IMR-90 (cell line): ENCODE measurements at regions not wholly inside any gene's neighbourhood (a gene's known extent, or its start where the extent isn't known, plus 50 kb on each side); places are given as distances from the start of the nearest gene placed in this dataset.
A peak's percentile ranks its signal among the peaks of the same experiment; 100 is the strongest.

ENCODE experiments used
- ATAC-seq: fragments of 200-7000 bp; cut with Tn5 transposase; 2 replicates; pipeline ENCODE4 v1.9.1; 2020; ENCODE audit warnings: low read depth, mild to moderate bottlenecking, moderate library complexity
- BruUV-seq: library from RNA; stranded (reverse); fragments of 400-500 nt; replicated peaks from 2 replicates; lab custom pipeline; 2021; lab: Mats Ljungman, UMichigan
- CTCF ChIA-PET: fragments of 300-600 bp; formaldehyde crosslinking; extraction: SDS; loops from one replicate; lab custom pipeline; 2021; ENCODE audit warnings: antibody characterized with exemption; lab: Yijun Ruan, JAX
- POLR2A ChIA-PET: fragments of 300-600 bp; sonication (Branson Sonifier 250); formaldehyde crosslinking; loops from one replicate; lab custom pipeline; 2022; ENCODE audit warnings: antibody characterized with exemption; ENCODE audit not compliant: unreplicated experiment; lab: Charles Lee
- DNase-seq: peaks from one replicate; pipeline ENCODE4 v3.0.0; 2013
- H2AFZ ChIP-seq: replicated peaks from 2 replicates; pipeline ENCODE3; 2013; ENCODE audit warnings: low read length, mild to moderate bottlenecking; ENCODE audit not compliant: poor library complexity
- H2AK5ac ChIP-seq: 2 replicates; pipeline ENCODE4 v1.6.1; 2013; ENCODE audit warnings: low read depth, low read length, inconsistent platforms
- H2AK9ac ChIP-seq: replicated peaks from 2 replicates; pipeline ENCODE3; 2013; ENCODE audit warnings: mild to moderate bottlenecking, low read depth, low read length, moderate library complexity; ENCODE audit not compliant: poor library complexity
- H2BK120ac ChIP-seq: 2 replicates; pipeline ENCODE4 v1.6.1; 2013; ENCODE audit warnings: low read depth, low read length, inconsistent platforms
- H2BK15ac ChIP-seq: 3 replicates; pipeline ENCODE4 v1.6.1; 2013; ENCODE audit warnings: low read depth, low read length, inconsistent platforms
- H2BK20ac ChIP-seq: 2 replicates; pipeline ENCODE4 v1.6.1; 2013; ENCODE audit warnings: low read depth, mild to moderate bottlenecking, inconsistent platforms, low read length, moderate library complexity
- H2BK5ac ChIP-seq: 2 replicates; pipeline ENCODE4 v1.6.1; 2013; ENCODE audit warnings: mild to moderate bottlenecking, low read depth, low read length, inconsistent platforms; ENCODE audit not compliant: poor library complexity, severe bottlenecking
- H3K14ac ChIP-seq: replicated peaks from 2 replicates; pipeline ENCODE4 v1.6.1; 2013; ENCODE audit warnings: low read depth, low read length, inconsistent platforms
- H3K18ac ChIP-seq: 2 replicates; pipeline ENCODE4 v1.6.1; 2013; ENCODE audit warnings: low read depth, low read length, control low read depth
- H3K23ac ChIP-seq: 2 replicates; pipeline ENCODE4 v1.6.1; 2013; ENCODE audit warnings: low read depth, low read length, inconsistent platforms
- H3K27ac ChIP-seq: 2 replicates; pipeline ENCODE4 v1.5.1; 2013; ENCODE audit warnings: mild to moderate bottlenecking, control low read depth, low read length; ENCODE audit not compliant: insufficient read depth
- H3K27me3 ChIP-seq: 2 replicates; pipeline ENCODE4 v1.6.1; 2013; ENCODE audit warnings: low read length; ENCODE audit not compliant: control insufficient read depth, insufficient read depth
- H3K36me3 ChIP-seq: 2 replicates; pipeline ENCODE4 v1.6.1; 2013; ENCODE audit warnings: low read length, mixed read lengths; ENCODE audit not compliant: control insufficient read depth, insufficient read depth
- H3K4ac ChIP-seq: 2 replicates; pipeline ENCODE4 v1.6.1; 2013; ENCODE audit warnings: low read depth, low read length, inconsistent platforms
- H3K4me1 ChIP-seq: 2 replicates; pipeline ENCODE4 v1.6.1; 2013; ENCODE audit warnings: low read length, mixed read lengths; ENCODE audit not compliant: control insufficient read depth, insufficient read depth
- H3K4me2 ChIP-seq: 2 replicates; pipeline ENCODE4 v1.6.1; 2013; ENCODE audit warnings: low read depth, mild to moderate bottlenecking, control low read depth, low read length, moderate library complexity
- H3K4me3 ChIP-seq: 2 replicates; pipeline ENCODE4 v1.5.1; 2013; ENCODE audit warnings: low read depth, mild to moderate bottlenecking, control low read depth, low read length, moderate library complexity; ENCODE audit not compliant: insufficient read depth
- H3K56ac ChIP-seq: 2 replicates; pipeline ENCODE4 v1.6.1; 2013; ENCODE audit warnings: low read length, inconsistent platforms; ENCODE audit not compliant: insufficient read depth; ENCODE audit errors: extremely low read depth
- H3K79me1 ChIP-seq, 2 experiments: 2 replicates each; pipeline ENCODE4 v1.6.1; 2013; ENCODE audit warnings: low read length in 2 of 2, inconsistent platforms in 1 of 2, low read depth in 1 of 2
- H3K9ac ChIP-seq: 2 replicates; pipeline ENCODE4 v1.6.1; 2013; ENCODE audit warnings: low read depth, low read length, control low read depth
- H3K9me1 ChIP-seq: 2 replicates; pipeline ENCODE4 v1.6.1; 2013; ENCODE audit warnings: low read length, inconsistent platforms; ENCODE audit not compliant: insufficient read depth
- H3K9me3 ChIP-seq: 2 replicates; pipeline ENCODE4 v1.6.1; 2013; ENCODE audit warnings: low read length; ENCODE audit not compliant: control insufficient read depth, insufficient read depth
- H4K20me1 ChIP-seq: 2 replicates; pipeline ENCODE4 v1.6.1; 2013; ENCODE audit warnings: low read length, inconsistent platforms; ENCODE audit not compliant: insufficient read depth
- H4K5ac ChIP-seq: 2 replicates; pipeline ENCODE4 v1.6.1; 2013; ENCODE audit warnings: mild to moderate bottlenecking, low read depth, low read length, control low read depth
- H4K8ac ChIP-seq, 2 experiments: 2 replicates each; pipeline ENCODE4 v1.6.1; 2013; ENCODE audit warnings: low read depth in 2 of 2, low read length in 2 of 2, control low read depth in 1 of 2, inconsistent platforms in 1 of 2
- H4K91ac ChIP-seq: 2 replicates; pipeline ENCODE4 v1.6.1; 2013; ENCODE audit warnings: low read depth, low read length, inconsistent platforms; ENCODE audit not compliant: insufficient read depth
- BHLHE40 ChIP-seq: fragments of 150-350 bp; IDR thresholded peaks from 2 replicates; pipeline ENCODE4 v1.6.1; 2016; ENCODE audit warnings: mild to moderate bottlenecking, low read depth, low read length
- CEBPB ChIP-seq: IDR thresholded peaks from 2 replicates; pipeline ENCODE4 v1.6.1; 2012; ENCODE audit warnings: low read depth, low read length, improper control_type of control experiment
- CHD1 ChIP-seq: IDR thresholded peaks from 2 replicates; pipeline ENCODE4 v1.6.1; 2012; ENCODE audit warnings: low read depth, low read length, improper control_type of control experiment
- FOS ChIP-seq: fragments of 150-350 bp; IDR thresholded peaks from 2 replicates; pipeline ENCODE4 v1.6.1; 2016; ENCODE audit warnings: low read depth, low read length
- MAFK ChIP-seq: IDR thresholded peaks from 2 replicates; pipeline ENCODE4 v1.6.1; 2012; ENCODE audit warnings: low read depth, low read length, improper control_type of control experiment
- MAZ ChIP-seq: IDR thresholded peaks from 2 replicates; pipeline ENCODE4 v1.6.1; 2012; ENCODE audit warnings: low read depth, mild to moderate bottlenecking, low read length, improper control_type of control experiment, moderate library complexity, borderline replicate concordance
- MXI1 ChIP-seq: IDR thresholded peaks from 2 replicates; pipeline ENCODE4 v1.6.1; 2012; ENCODE audit warnings: low read depth, mild to moderate bottlenecking, low read length, moderate library complexity, borderline replicate concordance
- NFE2L2 ChIP-seq: fragments of 150-350 bp; IDR thresholded peaks from 2 replicates; pipeline ENCODE4 v1.6.1; 2016; ENCODE audit warnings: low read depth, mild to moderate bottlenecking, low read length
- POLR2A ChIP-seq: IDR thresholded peaks from 2 replicates; pipeline ENCODE4 v1.6.1; 2012; ENCODE audit warnings: mild to moderate bottlenecking, low read depth, low read length
- RAD21 ChIP-seq: IDR thresholded peaks from 2 replicates; pipeline ENCODE4 v1.6.1; 2012; ENCODE audit warnings: low read length, improper control_type of control experiment
- RCOR1 ChIP-seq: IDR thresholded peaks from 2 replicates; pipeline ENCODE4 v1.6.1; 2012; ENCODE audit warnings: mild to moderate bottlenecking, low read length, improper control_type of control experiment; ENCODE audit not compliant: insufficient replicate concordance
- RFX5 ChIP-seq: IDR thresholded peaks from 2 replicates; pipeline ENCODE4 v1.8.0; 2012; ENCODE audit warnings: low read depth, mild to moderate bottlenecking, low read length, moderate library complexity
- SMC3 ChIP-seq: fragments of 150-350 bp; IDR thresholded peaks from 2 replicates; pipeline ENCODE4 v1.6.1; 2016; ENCODE audit warnings: low read depth, mild to moderate bottlenecking, antibody characterized with exemption, low read length, moderate library complexity
- WGBS, 2 experiments: methylation state at CpG; one replicate each; pipeline versions ENCODE4 v1.1.5 to v1.1.7; 2013; ENCODE audit warnings: missing lambda C conversion rate in 2 of 2; ENCODE audit not compliant: insufficient read length in 1 of 2; ENCODE audit errors: extremely low coverage in 2 of 2; 5-methylcytosine and 5-hydroxymethylcytosine counted together
- dilution Hi-C: fragments of 300-500 bp; cut with HindIII; formaldehyde crosslinking; loops from one replicate; pipeline ENCODE4 v1.14.3; 2018; ENCODE audit warnings: low sequenced_read_pairs; ENCODE audit not compliant: unreplicated experiment
- in situ Hi-C: fragments of 300-500 bp; cut with MboI; formaldehyde crosslinking; loops from 3 replicates; pipeline ENCODE4 v1.14.3; 2019; ENCODE audit warnings: low sequenced_read_pairs, inconsistent platforms, mixed read lengths
- intact Hi-C: fragments of 100-400 bp; cut with micrococcal nuclease; formaldehyde crosslinking; loops from 2 replicates; pipeline ENCODE4 v1.10.0; 2022
- TF ChIP-seq, protein P1 (sequence below): fragments of 150-350 bp; IDR thresholded peaks from 2 replicates; pipeline ENCODE4 v1.6.1; 2016; ENCODE audit warnings: low read depth, mild to moderate bottlenecking, low read length, moderate library complexity, borderline replicate concordance
- TF ChIP-seq, protein P2 (sequence below): fragments of 150-350 bp; IDR thresholded peaks from 2 replicates; pipeline ENCODE4 v1.6.1; 2017; ENCODE audit warnings: mild to moderate bottlenecking, antibody characterized with exemption, low read length, low read depth
- TF ChIP-seq, protein P3 (sequence below): conservative IDR thresholded peaks from 2 replicates; pipeline ENCODE4 v1.5.1; 2012; ENCODE audit warnings: mild to moderate bottlenecking, low read depth, low read length, improper control_type of control experiment

DNA sequence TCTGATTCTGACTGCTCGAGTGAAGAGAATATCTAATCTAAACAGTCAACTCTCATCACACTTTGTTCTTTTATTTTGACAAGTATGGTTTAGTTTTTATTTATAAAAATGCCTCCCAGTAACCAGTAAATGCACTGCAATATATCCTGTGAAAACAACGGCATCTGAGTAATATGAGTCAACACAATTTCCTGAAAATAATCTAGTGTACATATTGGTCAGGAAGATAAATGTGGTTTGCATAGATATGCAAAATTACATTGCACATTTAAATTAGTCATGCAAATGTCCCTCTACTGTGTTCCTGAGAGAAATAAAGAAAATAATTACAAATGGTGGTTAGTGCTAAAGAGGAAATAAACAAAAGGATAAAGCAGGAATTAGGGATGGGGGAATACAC, 1190.7 kb upstream of the SEL1L start:
- no peak overlapping the region for H2AK5ac ChIP-seq
- H2BK120ac ChIP-seq: no peak overlapping the region
- H2AK9ac ChIP-seq: no peak overlapping the region
- peaks cover 5% of the 10 kb centered on the region for H3K9me3 ChIP-seq
- no peak overlapping the region for H3K4me3 ChIP-seq
- H3K9ac ChIP-seq: no peak overlapping the region
- H3K4ac ChIP-seq: no peak overlapping the region
- BruUV-seq: no TSS peak
- no peak overlapping the region for H3K23ac ChIP-seq
- in situ Hi-C loops (no loop called here), dilution Hi-C loops (no loop called here), intact Hi-C loops (no loop called here)
- H3K27me3 ChIP-seq: no peaks in the 10 kb centered on the region
- ChIA-PET POLR2A (no interaction called here), CTCF (no interaction called here)
- H4K20me1 ChIP-seq: no peaks in the 10 kb centered on the region
- no peak overlapping the region for H2AFZ ChIP-seq
- H3K9me1 ChIP-seq: no peaks in the 10 kb centered on the region
- TF ChIP-seq, protein P1, sequence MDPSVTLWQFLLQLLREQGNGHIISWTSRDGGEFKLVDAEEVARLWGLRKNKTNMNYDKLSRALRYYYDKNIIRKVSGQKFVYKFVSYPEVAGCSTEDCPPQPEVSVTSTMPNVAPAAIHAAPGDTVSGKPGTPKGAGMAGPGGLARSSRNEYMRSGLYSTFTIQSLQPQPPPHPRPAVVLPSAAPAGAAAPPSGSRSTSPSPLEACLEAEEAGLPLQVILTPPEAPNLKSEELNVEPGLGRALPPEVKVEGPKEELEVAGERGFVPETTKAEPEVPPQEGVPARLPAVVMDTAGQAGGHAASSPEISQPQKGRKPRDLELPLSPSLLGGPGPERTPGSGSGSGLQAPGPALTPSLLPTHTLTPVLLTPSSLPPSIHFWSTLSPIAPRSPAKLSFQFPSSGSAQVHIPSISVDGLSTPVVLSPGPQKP: no peak
- no peak for TF ChIP-seq SMC3
- TF ChIP-seq MAZ: no peak
- TF ChIP-seq FOS: no peak
- TF ChIP-seq RAD21: no peak
- TF ChIP-seq RCOR1: no peak
- no peak for TF ChIP-seq MXI1
- no peak for TF ChIP-seq BHLHE40
- TF ChIP-seq, protein P2, sequence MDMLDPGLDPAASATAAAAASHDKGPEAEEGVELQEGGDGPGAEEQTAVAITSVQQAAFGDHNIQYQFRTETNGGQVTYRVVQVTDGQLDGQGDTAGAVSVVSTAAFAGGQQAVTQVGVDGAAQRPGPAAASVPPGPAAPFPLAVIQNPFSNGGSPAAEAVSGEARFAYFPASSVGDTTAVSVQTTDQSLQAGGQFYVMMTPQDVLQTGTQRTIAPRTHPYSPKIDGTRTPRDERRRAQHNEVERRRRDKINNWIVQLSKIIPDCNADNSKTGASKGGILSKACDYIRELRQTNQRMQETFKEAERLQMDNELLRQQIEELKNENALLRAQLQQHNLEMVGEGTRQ: no peak
- TF ChIP-seq POLR2A: no peak
- TF ChIP-seq MAFK: no peak
- no peak for TF ChIP-seq RFX5
- no peak for TF ChIP-seq NFE2L2
- TF ChIP-seq CEBPB: no peak
- TF ChIP-seq CHD1: no peak
- TF ChIP-seq, protein P3, sequence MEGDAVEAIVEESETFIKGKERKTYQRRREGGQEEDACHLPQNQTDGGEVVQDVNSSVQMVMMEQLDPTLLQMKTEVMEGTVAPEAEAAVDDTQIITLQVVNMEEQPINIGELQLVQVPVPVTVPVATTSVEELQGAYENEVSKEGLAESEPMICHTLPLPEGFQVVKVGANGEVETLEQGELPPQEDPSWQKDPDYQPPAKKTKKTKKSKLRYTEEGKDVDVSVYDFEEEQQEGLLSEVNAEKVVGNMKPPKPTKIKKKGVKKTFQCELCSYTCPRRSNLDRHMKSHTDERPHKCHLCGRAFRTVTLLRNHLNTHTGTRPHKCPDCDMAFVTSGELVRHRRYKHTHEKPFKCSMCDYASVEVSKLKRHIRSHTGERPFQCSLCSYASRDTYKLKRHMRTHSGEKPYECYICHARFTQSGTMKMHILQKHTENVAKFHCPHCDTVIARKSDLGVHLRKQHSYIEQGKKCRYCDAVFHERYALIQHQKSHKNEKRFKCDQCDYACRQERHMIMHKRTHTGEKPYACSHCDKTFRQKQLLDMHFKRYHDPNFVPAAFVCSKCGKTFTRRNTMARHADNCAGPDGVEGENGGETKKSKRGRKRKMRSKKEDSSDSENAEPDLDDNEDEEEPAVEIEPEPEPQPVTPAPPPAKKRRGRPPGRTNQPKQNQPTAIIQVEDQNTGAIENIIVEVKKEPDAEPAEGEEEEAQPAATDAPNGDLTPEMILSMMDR: no peak
- no peak overlapping the region for H4K5ac ChIP-seq
- no CpG with 5 or more reads among the region's 2 CpGs for WGBS, 2 experiments
- no peak overlapping the region for H3K14ac ChIP-seq
- no peak overlapping the region for H3K4me2 ChIP-seq
- H2BK5ac ChIP-seq: peak overlapping the region; percentile 96
- DNase-seq (no peak), ATAC-seq (no peak)
- no peak overlapping the region for H4K8ac ChIP-seq
- H3K36me3 ChIP-seq: no peaks in the 10 kb centered on the region
- no peak overlapping the region for H3K56ac ChIP-seq
- H3K27ac ChIP-seq: no peak overlapping the region
- H3K4me1 ChIP-seq: no peaks in the 10 kb centered on the region
- no peak overlapping the region for H2BK20ac ChIP-seq
- H3K18ac ChIP-seq: no peak overlapping the region
- H2BK15ac ChIP-seq: no peak overlapping the region
- no peaks in the 10 kb centered on the region for H3K79me1 ChIP-seq
- no peak overlapping the region for H4K91ac ChIP-seq
